Lower leg skin (tissue), 3 donors: ENCODE measurements at regions not wholly inside any gene's neighbourhood (a gene's known extent, or its start where the extent isn't known, plus 50 kb on each side); places are given as distances from the start of the nearest gene placed in this dataset.

Experiments
- POLR2A ChIP-seq, 2 donors: fragments of 450-650 bp; IDR thresholded peaks; one replicate each; pipeline ENCODE4 v1.6.1; 2016 to 2017; ENCODE audit warnings: antibody characterized with exemption in 2 of 2, mild to moderate bottlenecking in 1 of 2, moderate library complexity in 1 of 2
- TF ChIP-seq, protein P1 (sequence below), 3 donors: fragments of 450-650 bp; IDR thresholded peaks; one replicate each; pipeline ENCODE4 v1.5.1; 2016; ENCODE audit warnings: antibody characterized with exemption in 3 of 3, mild to moderate bottlenecking in 3 of 3, moderate library complexity in 2 of 3

DNA sequence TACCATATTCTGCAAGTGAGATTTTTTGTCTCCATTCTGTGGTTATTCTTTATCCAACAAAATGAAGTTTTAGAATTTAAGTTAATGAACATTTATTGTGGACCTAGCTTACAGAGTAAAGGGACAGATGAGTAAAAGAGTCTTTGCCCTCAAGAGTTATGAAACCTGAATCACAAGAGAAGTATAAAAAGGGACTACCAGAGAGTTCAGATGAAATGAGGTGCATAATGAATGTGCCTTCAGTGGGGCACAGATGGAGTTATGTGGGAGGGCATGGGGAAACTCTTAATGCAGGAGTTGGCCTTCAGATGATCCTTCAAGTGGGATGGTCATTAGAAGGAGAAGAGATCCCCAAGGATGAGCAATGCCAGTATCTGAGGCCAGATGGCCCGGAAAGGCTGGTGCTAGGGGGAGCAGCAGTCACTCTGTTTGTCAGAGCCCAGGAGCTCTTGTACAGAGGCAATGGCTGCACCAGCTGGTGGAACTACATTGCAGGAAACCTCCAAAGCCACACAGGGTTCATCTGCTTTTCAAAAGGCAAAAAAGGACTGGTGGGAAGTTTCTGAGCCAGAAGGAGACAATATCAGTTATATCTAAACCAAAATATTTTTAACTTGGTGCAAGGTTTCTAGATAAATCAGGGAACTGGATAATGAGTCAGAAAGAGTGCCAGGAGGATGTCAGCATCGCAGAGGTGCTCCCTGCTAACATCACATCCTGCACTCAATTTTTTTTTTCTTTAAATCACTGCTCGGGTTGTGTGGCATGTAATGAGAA, 162.0 kb downstream of the KLF6 start:
- TF ChIP-seq, protein P1, sequence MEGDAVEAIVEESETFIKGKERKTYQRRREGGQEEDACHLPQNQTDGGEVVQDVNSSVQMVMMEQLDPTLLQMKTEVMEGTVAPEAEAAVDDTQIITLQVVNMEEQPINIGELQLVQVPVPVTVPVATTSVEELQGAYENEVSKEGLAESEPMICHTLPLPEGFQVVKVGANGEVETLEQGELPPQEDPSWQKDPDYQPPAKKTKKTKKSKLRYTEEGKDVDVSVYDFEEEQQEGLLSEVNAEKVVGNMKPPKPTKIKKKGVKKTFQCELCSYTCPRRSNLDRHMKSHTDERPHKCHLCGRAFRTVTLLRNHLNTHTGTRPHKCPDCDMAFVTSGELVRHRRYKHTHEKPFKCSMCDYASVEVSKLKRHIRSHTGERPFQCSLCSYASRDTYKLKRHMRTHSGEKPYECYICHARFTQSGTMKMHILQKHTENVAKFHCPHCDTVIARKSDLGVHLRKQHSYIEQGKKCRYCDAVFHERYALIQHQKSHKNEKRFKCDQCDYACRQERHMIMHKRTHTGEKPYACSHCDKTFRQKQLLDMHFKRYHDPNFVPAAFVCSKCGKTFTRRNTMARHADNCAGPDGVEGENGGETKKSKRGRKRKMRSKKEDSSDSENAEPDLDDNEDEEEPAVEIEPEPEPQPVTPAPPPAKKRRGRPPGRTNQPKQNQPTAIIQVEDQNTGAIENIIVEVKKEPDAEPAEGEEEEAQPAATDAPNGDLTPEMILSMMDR (IDR thresholded peaks at IDR 0.05), result no peak
- no peak for TF ChIP-seq POLR2A (IDR thresholded peaks at IDR 0.05)
